Muscle layer of duodenum (tissue), 2 donors: ENCODE measurements at regions not wholly inside any gene's neighbourhood (a gene's known extent, or its start where the extent isn't known, plus 50 kb on each side); places are given as distances from the start of the nearest gene placed in this dataset.

Experiments used
- H3K27ac ChIP-seq: one replicate; pipeline ENCODE4 v1.7.0; 2013; ENCODE audit warnings: mild to moderate bottlenecking, low read length
- H3K27me3 ChIP-seq: one replicate; pipeline ENCODE4 v1.7.0; 2013; ENCODE audit warnings: low read depth, mild to moderate bottlenecking, control low read depth, low read length
- H3K36me3 ChIP-seq, 2 donors: one replicate each; pipeline ENCODE4 v1.7.0; 2013; ENCODE audit warnings: low read length in 2 of 2, control low read depth in 1 of 2, mild to moderate bottlenecking in 1 of 2; ENCODE audit not compliant: insufficient read depth in 2 of 2, control insufficient read depth in 1 of 2
- H3K4me1 ChIP-seq, 2 donors: one replicate each; pipeline ENCODE4 v1.7.0; 2013; ENCODE audit warnings: low read length in 2 of 2, mild to moderate bottlenecking in 2 of 2, control low read depth in 1 of 2, moderate library complexity in 1 of 2; ENCODE audit not compliant: insufficient read depth in 2 of 2, control insufficient read depth in 1 of 2
- H3K4me3 ChIP-seq, 2 donors: one replicate each; pipeline ENCODE4 v1.7.0; 2013; ENCODE audit warnings: low read length in 2 of 2, low read depth in 1 of 2, mild to moderate bottlenecking in 1 of 2
- H3K9me3 ChIP-seq, 2 donors: one replicate each; pipeline ENCODE4 v1.7.0; 2013; ENCODE audit warnings: low read length in 2 of 2, control low read depth in 1 of 2, mild to moderate bottlenecking in 1 of 2; ENCODE audit not compliant: control insufficient read depth in 1 of 2
- donor health status: healthy.

DNA sequence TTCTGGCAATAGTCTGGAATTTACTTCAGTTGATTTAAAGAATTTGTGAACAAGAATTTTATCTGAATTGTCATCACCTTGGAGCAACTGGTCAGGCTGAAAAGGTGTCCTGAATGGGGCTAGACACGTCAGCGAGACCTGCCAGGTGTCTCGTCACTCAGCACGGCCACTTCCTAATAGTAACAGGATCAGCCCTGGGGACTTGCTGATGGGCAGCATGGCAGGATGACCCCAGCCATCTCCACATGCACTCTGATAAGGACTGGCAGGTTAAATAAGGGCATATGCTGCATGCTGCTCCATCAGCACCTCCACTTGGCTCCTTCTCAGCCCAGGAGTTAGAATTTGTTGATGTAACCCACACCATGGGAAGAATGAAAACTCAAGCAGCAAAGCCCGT, 224.2 kb downstream of the FOXO1 start:
- Histone ChIP-seq H3K27me3 (no peaks in the 10 kb centered on the region), H3K4me3 (no peak overlapping the region), H3K36me3 (no peaks in the 10 kb centered on the region), H3K4me1 (peaks cover 4 to 13% of the 10 kb centered on the region in 2 donors), H3K9me3 (no peaks in the 10 kb centered on the region), H3K27ac (no peak overlapping the region)

DNA sequence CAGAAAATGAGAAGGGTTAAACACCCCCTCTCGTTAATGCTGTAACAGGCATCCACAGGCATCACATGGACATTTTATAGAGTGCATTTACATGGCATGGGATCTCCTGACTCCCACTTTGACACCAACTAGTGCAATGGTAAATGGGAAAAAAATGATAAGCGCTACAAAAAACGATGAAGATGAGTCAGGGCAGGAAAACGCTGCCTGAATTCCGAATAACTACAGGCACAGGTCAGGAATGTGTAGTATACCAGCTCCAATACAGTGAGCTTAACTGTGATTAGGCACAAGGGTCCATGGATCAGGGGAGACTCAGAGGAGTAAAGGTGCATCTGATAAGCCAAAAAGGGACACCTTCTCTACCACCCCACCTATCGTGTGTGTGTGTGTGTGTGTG, 223.6 kb downstream of the FOXO1 start:
- peaks cover 4 to 13% of the 10 kb centered on the region in 2 donors for H3K4me1 ChIP-seq
- no peak overlapping the region for H3K27ac ChIP-seq
- H3K9me3 ChIP-seq, result no peaks in the 10 kb centered on the region
- H3K27me3 ChIP-seq, result no peaks in the 10 kb centered on the region
- H3K4me3 ChIP-seq, result no peak overlapping the region
- H3K36me3 ChIP-seq, result no peaks in the 10 kb centered on the region

DNA sequence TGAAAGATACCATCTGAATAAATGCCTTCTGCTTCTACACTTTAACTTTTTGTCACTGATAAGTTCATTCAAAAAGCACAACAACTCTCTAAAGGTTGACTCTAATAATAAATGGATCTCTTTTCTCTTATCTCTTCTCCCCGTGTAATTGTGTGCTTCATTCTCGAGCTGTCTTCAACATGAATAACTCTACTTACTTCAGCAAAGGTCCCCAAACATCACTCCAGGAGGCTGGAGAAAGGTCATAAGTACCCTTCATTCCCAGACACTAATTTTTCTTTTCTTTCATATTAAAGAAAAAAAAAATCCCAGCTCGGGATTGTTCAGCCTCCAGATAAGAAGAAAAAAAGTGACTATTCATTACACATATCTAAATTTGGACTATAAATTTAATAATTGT, 222.2 kb downstream of the FOXO1 start:
- no peak overlapping the region for H3K27ac ChIP-seq

DNA sequence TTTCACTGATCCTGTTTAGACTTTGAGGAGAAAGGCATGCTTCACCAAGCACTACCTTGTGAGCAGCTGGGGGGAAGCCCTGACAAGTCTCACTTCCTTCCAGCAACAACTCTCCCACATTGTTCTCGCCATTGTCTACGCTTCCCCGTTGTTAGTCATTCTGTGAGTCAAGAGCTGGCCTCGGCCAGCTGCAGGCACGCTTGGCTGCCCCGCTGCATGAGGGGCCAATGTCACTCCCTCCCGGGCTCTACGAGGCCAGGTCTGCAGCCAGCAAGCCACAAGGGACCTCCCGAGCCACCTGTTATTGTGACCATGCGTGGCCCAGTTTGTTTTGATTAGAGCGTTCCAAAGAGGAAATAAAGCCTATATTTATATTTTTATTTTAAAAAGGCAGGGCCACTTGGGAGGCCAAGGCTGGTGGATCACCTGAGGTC, 220.9 kb downstream of the FOXO1 start:
- Histone ChIP-seq H3K9me3 (no peaks in the 10 kb centered on the region), H3K36me3 (no peaks in the 10 kb centered on the region), H3K27me3 (no peaks in the 10 kb centered on the region), H3K27ac (no peak overlapping the region), H3K4me3 (no peak overlapping the region), H3K4me1 (peaks cover 4 to 6% of the 10 kb centered on the region in 2 donors)

More for the DNA sequence above, 222.2 kb downstream of the FOXO1 start:
- Histone ChIP-seq H3K36me3 (no peaks in the 10 kb centered on the region), H3K4me3 (no peak overlapping the region), H3K4me1 (peaks cover 4 to 13% of the 10 kb centered on the region in 2 donors), H3K9me3 (no peaks in the 10 kb centered on the region), H3K27me3 (no peaks in the 10 kb centered on the region)

DNA sequence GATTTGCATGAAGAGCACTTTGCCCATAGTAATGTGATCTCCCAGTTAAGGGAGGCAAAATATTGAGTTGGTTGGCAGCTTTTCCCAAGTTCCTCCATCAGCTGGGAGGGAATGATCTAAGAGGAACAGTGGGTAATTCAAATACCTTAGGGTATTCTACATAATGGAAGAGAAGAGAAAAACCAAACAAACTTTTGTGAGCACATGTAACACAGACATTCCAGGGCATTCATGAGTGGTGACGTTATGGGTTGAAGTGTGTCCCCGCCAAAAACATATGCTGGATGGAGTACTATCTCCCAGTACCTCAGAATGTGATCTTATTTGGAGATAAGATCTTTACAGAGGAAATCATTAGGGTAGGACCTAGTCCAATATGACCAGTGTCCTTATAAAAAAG, 220.1 kb downstream of the FOXO1 start:
- H3K9me3 ChIP-seq, result no peaks in the 10 kb centered on the region
- H3K36me3 ChIP-seq, result no peaks in the 10 kb centered on the region
- peaks cover 3 to 4% of the 10 kb centered on the region in 2 donors for H3K4me1 ChIP-seq
- H3K27me3 ChIP-seq, result no peaks in the 10 kb centered on the region
- no peak overlapping the region for H3K27ac ChIP-seq
- no peak overlapping the region for H3K4me3 ChIP-seq

DNA sequence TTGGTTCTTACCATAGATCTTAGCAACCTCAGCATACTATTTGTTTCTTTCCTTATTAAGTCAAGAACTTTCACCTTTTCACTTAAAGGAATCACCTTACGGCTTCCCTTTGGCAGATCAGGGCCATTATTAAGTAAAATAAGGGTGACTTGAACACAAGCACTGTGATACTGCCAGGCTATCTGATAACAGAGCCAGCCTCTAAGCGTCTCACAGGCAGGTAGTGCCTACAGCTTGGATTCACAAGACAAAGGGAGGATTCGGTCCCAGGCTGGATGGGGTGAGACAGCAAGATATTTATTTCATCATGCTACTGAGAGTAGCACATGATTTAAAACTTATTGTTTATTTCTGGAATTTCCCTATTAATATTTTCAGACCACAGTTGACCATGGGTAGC, 218.6 kb downstream of the FOXO1 start:
- H3K9me3 ChIP-seq, result no peaks in the 10 kb centered on the region
- no peak overlapping the region for H3K4me3 ChIP-seq
- no peaks in the 10 kb centered on the region for H3K36me3 ChIP-seq
- no peak overlapping the region for H3K27ac ChIP-seq
- no peaks in the 10 kb centered on the region for H3K4me1 ChIP-seq
- no peaks in the 10 kb centered on the region for H3K27me3 ChIP-seq

DNA sequence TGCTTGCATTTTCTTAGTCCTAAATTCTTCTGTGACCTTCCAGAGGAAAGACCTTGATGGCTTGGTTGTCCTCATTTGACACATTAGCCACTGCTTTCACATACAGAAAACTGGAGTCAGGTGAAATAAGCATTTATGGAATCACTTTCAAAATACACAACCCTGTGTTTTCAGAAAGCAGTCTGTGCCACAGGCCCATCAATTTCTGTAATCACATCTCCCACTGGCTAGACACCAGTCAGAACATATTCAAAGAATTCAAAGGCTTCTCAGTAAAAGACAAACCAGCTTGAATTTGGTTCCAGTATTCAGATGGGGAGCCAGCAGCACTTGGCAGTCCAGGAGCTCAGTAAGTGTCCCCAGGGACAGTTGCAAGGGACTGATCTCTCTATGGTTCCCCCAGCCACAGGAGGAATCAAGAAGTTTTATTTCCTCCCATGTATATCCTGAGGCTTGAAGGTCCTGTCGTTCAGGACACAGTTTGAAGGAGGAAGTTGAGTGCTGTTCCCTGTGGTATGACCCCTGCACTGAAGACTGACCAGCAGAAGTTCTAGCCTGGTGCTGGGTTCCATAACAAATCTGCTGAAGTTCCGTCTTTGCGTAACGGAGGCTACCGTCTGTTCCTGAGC, 214.3 kb downstream of the FOXO1 start:
- no peaks in the 10 kb centered on the region for H3K27me3 ChIP-seq
- H3K36me3 ChIP-seq, result no peaks in the 10 kb centered on the region
- H3K9me3 ChIP-seq, result no peaks in the 10 kb centered on the region
- H3K4me1 ChIP-seq, result no peaks in the 10 kb centered on the region
- no peak overlapping the region for H3K27ac ChIP-seq
- H3K4me3 ChIP-seq, result no peak overlapping the region

DNA sequence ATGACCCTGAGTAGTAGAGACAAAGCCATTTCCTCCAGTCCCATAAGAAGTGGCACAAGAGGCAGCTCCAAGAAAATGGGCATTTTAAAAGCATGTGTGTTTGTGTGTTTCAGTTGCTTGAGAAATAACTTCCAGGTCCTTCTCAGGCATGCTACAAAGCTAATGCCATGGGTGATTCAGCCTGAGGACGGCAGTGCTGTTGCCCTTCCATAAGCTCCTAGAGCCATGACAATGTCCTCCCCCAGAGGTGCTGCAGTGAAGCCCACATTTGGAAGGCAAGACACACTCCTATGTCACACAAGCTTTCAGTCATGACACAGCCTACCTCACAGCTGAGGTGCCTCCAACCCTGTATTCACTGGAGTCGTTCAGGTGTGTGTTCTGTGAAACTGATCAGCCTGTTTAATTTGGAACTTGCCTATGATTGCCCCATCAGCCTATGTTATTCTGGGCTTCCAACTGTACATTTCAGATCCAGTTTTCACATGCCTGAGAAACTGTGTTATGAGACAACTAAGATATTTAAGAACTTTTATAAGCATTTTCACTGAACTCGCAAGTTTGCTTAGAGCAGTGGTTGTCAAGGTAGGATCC, 213.6 kb downstream of the FOXO1 start:
- Histone ChIP-seq H3K9me3 (no peaks in the 10 kb centered on the region), H3K4me1 (no peaks in the 10 kb centered on the region), H3K36me3 (no peaks in the 10 kb centered on the region), H3K27me3 (no peaks in the 10 kb centered on the region), H3K4me3 (no peak overlapping the region), H3K27ac (no peak overlapping the region)

DNA sequence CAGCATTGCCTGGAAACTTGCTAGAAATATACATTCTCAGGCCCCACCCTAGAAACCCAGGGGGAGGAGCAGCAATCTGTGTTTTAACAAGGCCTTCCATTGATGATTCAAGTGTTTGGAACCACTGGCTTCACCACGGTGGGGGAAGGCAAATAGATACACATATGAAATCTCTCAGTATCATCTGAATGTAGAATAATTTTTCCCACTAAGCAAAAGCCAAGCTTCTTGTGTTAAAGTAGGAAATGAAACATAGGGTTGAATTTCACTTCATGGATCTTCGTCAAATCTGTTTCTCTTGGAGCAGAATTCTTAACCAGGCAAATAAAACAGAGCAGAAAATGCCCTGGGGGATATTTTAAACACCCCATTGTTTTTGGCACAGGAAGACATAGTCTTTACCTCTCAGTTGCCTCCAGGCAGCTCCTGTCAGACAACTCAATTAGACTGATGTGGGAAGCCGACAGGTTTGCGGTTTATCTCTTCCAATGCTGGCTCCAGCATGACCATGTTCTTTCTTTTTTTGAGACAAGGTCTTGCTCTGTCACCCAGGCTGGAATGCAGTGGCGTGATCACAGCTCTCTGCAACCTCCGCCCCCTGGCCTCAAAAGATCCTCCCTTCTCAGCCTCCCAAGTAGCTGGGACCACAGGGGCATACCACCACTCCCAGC, 213.0 kb downstream of the FOXO1 start:
- Histone ChIP-seq H3K27ac (no peak overlapping the region), H3K9me3 (no peaks in the 10 kb centered on the region), H3K36me3 (no peaks in the 10 kb centered on the region), H3K4me3 (no peak overlapping the region), H3K27me3 (no peaks in the 10 kb centered on the region), H3K4me1 (no peaks in the 10 kb centered on the region)

DNA sequence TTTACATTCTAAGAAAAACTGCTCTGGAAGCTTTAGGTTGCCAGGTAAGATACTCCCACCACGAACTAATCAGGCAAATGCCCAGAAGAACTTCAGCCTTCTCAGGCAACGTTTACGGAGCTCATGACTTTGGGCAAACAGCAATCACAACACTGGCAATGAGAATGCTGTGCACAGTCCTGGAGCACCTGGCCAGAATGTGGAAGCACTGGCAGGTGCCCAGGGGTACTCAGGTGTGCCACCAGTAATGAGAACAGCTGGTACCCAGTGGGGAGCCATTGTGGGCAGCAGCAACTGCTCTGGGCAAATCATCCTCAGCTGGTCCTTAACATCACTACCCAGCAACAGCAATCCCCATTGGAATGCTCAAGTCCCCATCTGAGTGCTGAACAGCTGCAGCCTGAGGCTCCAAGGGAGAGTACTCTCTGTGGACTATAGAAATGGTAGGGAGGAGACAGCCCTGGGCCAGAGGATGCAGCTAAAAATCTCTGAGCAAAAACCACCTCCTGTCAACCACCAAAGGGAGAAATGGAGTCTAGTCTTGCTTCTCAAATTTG, 210.0 kb downstream of the FOXO1 start:
- H3K36me3 ChIP-seq, result no peaks in the 10 kb centered on the region
- no peaks in the 10 kb centered on the region for H3K9me3 ChIP-seq
- no peak overlapping the region for H3K4me3 ChIP-seq
- H3K27me3 ChIP-seq, result no peaks in the 10 kb centered on the region
- H3K27ac ChIP-seq, result no peak overlapping the region
- H3K4me1 ChIP-seq, result no peaks in the 10 kb centered on the region

DNA sequence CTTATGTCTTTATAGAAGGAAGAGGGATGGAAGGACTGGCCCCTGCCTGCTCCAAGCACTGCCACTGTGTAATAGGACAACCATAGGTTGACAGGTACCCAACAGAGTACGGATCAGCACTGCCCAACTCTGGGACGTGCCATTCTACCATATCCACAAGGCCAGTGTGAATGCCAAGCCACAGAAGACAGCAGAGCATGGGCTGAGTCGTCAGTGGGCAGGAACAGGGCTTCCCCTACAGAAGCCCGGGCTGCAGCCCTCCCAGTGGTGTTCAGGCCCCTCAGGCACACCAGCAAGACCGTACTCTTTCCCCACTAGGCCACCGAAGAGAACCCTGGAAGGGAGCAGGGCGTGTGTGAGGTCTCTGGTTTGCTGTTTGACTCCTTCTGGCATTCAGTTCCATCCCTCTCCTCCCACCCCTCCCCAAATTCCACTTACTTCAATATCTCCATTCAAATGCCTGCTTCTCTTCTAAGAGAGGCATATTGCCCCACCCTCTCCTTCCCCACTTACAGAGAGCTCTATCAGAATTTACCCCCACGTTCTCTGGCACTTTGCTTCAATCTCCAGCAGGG, 209.4 kb downstream of the FOXO1 start:
- H3K9me3 ChIP-seq, result no peaks in the 10 kb centered on the region
- H3K36me3 ChIP-seq, result no peaks in the 10 kb centered on the region
- H3K27ac ChIP-seq, result no peak overlapping the region
- no peak overlapping the region for H3K4me3 ChIP-seq
- H3K4me1 ChIP-seq, result no peaks in the 10 kb centered on the region
- H3K27me3 ChIP-seq, result no peaks in the 10 kb centered on the region
